B cell (primary cell): ENCODE measurements at regions not wholly inside any gene's neighbourhood (a gene's known extent, or its start where the extent isn't known, plus 50 kb on each side); places are given as distances from the start of the nearest gene placed in this dataset.

Experiments used
- CTCF ChIP-seq: fragments of 200-600 bp; IDR thresholded peaks from one replicate; pipeline ENCODE4 v1.8.0; 2022; ENCODE audit warnings: antibody characterized with exemption, mild to moderate bottlenecking
- EZH2 ChIP-seq: IDR thresholded peaks from 2 replicates; pipeline ENCODE4 v1.6.1; 2012; ENCODE audit warnings: borderline replicate concordance, low read depth, mild to moderate bottlenecking, moderate library complexity, low read length; ENCODE audit not compliant: insufficient read depth, poor library complexity, severe bottlenecking

GRCh38 chr1:222394224-222394623 is 153.7 kb downstream of the HHIPL2 start:
- TF ChIP-seq CTCF = no peak
- TF ChIP-seq EZH2 = no peak
